Keratinocyte (primary cell): ENCODE measurements at regions not wholly inside any gene's neighbourhood (a gene's known extent, or its start where the extent isn't known, plus 50 kb on each side); places are given as distances from the start of the nearest gene placed in this dataset.

Source experiments
- CTCF ChIP-seq, 3 experiments: IDR thresholded peaks in 1 of 3; conservative IDR thresholded peaks in 1 of 3; optimal IDR thresholded peaks in 1 of 3; 2 replicates in 2 of 3; 3 replicates in 1 of 3; pipeline versions ENCODE3 to v1.5.1; 2011; ENCODE audit warnings: low read length in 3 of 3, mild to moderate bottlenecking in 3 of 3, moderate library complexity in 2 of 3, control low read depth in 1 of 3, inconsistent platforms in 1 of 3; ENCODE audit not compliant: insufficient read depth in 2 of 3; ENCODE audit errors: extremely low read depth in 1 of 3
- EZH2 ChIP-seq: IDR thresholded peaks from one replicate; pipeline ENCODE4 v1.6.1; 2012; ENCODE audit warnings: inconsistent platforms, mild to moderate bottlenecking, low read length, moderate library complexity

DNA sequence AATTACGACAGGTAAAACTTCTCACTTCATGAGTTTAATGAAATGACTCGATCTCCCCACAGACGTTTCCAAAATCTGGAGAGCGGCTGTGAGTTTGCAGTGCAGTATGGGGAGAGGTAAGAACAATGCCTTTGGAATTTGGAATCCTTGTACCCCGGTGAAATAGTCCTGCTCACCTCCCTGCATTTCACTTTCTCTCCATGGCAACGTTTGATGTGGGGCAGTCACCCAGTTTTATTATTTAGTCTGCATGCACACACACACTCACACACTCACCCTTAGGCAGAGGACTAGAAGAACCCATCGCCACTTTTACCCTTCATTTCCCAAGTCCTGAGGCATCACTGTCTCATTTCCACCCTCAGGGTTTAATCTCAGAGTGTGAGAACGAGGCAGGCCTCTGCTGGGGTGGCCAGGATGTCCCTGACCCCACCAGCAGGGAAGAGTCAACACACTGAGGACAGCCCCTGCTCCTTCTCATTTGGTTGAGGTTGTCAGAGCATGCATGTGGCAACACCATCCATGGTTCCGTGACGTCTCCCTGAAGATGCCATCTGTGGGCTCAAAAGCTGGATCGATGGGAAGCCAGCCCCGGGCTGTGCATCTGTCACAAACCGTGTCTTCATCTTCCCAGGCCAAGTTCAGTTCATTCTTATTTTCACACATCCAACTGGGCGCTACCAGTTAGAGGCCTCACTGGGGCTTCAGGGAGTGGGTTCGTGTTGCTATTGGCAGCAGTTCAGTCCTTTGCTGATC lies 119.8 kb upstream of the TRIM2 start:
- TF ChIP-seq CTCF (optimal IDR thresholded peaks at IDR 0.05 in 1 of 3, IDR thresholded peaks at IDR 0.05 in 1 of 3, conservative IDR thresholded peaks at IDR 0.05 in 1 of 3; ENCODE audit: extremely low read depth in 1 of 3, insufficient read depth in 2 of 3, low read length in 3 of 3) (no peak), EZH2 (no peak)
